ENCODE measurements at regions not wholly inside any gene's neighbourhood (a gene's known extent, or its start where the extent isn't known, plus 50 kb on each side); places are given as distances from the start of the nearest gene placed in this dataset.

DNA sequence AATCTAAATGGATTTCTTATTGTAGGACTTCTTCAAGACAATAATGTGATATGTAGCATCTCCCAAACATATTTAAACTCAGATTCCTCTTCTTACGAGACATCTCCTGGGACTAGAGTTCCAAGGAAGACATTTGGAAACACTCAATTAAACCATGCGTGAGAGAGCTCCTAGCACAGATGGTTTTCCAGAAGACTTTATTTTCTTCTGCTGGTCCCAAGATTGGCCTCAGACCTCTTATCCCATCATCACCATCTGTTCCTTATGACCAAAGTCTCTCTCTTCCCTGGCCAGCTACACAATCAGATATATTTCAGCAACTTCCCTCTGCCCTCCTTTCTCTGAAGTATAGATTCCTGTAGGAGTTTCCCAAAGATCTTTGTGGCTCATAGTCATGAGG is 93.2 kb upstream of the JARID2 start:
- DNase-seq (ENCODE audit: low read depth, low spot score) = no peak

DNA sequence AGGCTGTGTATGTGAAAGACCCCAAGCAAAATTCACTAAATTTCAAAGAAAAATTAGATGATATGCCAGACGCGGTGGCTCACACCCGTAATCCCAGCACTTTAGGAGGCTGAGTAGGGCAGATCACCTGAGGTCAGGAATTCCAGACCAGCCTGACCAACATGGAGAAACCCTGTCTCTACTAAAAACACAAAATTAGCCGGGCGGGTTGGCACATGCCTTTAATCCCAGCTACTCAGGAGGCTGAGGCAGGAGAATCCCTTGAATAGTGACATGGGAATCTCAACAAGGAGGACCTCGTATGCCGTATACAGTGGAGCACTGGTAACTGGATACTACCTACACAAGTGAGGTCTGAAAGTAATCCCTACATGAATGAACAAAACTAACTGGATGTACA is 92.7 kb upstream of the JARID2 start:
- DNase-seq (ENCODE audit: low read depth, low spot score) (no peak), ATAC-seq (no peak)
- no peak for TF ChIP-seq SIN3A (IDR thresholded peaks at IDR 0.05; ENCODE audit: borderline replicate concordance, insufficient read depth, low read depth, low read length)
- TF ChIP-seq TCF7L2 (IDR thresholded peaks at IDR 0.05; ENCODE audit: low read depth, low read length) = no peak
- TF ChIP-seq, protein P1, sequence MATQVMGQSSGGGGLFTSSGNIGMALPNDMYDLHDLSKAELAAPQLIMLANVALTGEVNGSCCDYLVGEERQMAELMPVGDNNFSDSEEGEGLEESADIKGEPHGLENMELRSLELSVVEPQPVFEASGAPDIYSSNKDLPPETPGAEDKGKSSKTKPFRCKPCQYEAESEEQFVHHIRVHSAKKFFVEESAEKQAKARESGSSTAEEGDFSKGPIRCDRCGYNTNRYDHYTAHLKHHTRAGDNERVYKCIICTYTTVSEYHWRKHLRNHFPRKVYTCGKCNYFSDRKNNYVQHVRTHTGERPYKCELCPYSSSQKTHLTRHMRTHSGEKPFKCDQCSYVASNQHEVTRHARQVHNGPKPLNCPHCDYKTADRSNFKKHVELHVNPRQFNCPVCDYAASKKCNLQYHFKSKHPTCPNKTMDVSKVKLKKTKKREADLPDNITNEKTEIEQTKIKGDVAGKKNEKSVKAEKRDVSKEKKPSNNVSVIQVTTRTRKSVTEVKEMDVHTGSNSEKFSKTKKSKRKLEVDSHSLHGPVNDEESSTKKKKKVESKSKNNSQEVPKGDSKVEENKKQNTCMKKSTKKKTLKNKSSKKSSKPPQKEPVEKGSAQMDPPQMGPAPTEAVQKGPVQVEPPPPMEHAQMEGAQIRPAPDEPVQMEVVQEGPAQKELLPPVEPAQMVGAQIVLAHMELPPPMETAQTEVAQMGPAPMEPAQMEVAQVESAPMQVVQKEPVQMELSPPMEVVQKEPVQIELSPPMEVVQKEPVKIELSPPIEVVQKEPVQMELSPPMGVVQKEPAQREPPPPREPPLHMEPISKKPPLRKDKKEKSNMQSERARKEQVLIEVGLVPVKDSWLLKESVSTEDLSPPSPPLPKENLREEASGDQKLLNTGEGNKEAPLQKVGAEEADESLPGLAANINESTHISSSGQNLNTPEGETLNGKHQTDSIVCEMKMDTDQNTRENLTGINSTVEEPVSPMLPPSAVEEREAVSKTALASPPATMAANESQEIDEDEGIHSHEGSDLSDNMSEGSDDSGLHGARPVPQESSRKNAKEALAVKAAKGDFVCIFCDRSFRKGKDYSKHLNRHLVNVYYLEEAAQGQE (IDR thresholded peaks at IDR 0.05; ENCODE audit: insufficient read depth in 1 of 2, low read depth in 2 of 2, low read length in 1 of 2) = no peak
- TF ChIP-seq POLR2AphosphoS5 (IDR thresholded peaks at IDR 0.05; ENCODE audit: low read depth, low read length) = no peak
- TF ChIP-seq, protein P2, sequence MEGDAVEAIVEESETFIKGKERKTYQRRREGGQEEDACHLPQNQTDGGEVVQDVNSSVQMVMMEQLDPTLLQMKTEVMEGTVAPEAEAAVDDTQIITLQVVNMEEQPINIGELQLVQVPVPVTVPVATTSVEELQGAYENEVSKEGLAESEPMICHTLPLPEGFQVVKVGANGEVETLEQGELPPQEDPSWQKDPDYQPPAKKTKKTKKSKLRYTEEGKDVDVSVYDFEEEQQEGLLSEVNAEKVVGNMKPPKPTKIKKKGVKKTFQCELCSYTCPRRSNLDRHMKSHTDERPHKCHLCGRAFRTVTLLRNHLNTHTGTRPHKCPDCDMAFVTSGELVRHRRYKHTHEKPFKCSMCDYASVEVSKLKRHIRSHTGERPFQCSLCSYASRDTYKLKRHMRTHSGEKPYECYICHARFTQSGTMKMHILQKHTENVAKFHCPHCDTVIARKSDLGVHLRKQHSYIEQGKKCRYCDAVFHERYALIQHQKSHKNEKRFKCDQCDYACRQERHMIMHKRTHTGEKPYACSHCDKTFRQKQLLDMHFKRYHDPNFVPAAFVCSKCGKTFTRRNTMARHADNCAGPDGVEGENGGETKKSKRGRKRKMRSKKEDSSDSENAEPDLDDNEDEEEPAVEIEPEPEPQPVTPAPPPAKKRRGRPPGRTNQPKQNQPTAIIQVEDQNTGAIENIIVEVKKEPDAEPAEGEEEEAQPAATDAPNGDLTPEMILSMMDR (IDR thresholded peaks at IDR 0.05) = no peak
- H3K4me1 ChIP-seq (ENCODE audit: control insufficient read depth, insufficient read depth, low read length) = no peaks in the 10 kb centered on the region
- no TSS peak for BruUV-seq (replicated peaks)
- in situ Hi-C loops (cut with HindIII; ENCODE audit: low pct_unique_long_range_greater_than_20kb, low sequenced_read_pairs) = no loop called here
- POLR2A ChIA-PET = no interaction called here
- H3K4me3 ChIP-seq (ENCODE audit: low read depth in 2 of 2, low read length in 2 of 2) = no peak overlapping the region
- intact Hi-C loops (cut with micrococcal nuclease; ENCODE audit: unreplicated experiment) = no loop called here
- no peaks in the 10 kb centered on the region for H3K27me3 ChIP-seq (ENCODE audit: control insufficient read depth, insufficient read depth, low read length)
- CTCF ChIA-PET = no interaction called here
- no peaks in the 10 kb centered on the region for H3K36me3 ChIP-seq (ENCODE audit: control insufficient read depth, insufficient read depth, low read length)
- no peaks in the 10 kb centered on the region for H3K9me3 ChIP-seq (ENCODE audit: control insufficient read depth, insufficient read depth, low read depth, low read length)
- no peak overlapping the region for H3K27ac ChIP-seq (ENCODE audit: low read length)

More for the DNA sequence above, 93.2 kb upstream of the JARID2 start:
- intact Hi-C loops (cut with micrococcal nuclease; ENCODE audit: unreplicated experiment) = no loop called here
- ATAC-seq = no peak
- Histone ChIP-seq H3K9me3 (ENCODE audit: control insufficient read depth, insufficient read depth, low read depth, low read length) (no peaks in the 10 kb centered on the region), H3K27me3 (ENCODE audit: control insufficient read depth, insufficient read depth, low read length) (no peaks in the 10 kb centered on the region), H3K4me3 (ENCODE audit: low read depth in 2 of 2, low read length in 2 of 2) (no peak overlapping the region), H3K4me1 (ENCODE audit: control insufficient read depth, insufficient read depth, low read length) (no peaks in the 10 kb centered on the region), H3K27ac (ENCODE audit: low read length) (no peak overlapping the region), H3K36me3 (ENCODE audit: control insufficient read depth, insufficient read depth, low read length) (no peaks in the 10 kb centered on the region)
- TF ChIP-seq SIN3A (IDR thresholded peaks at IDR 0.05; ENCODE audit: borderline replicate concordance, insufficient read depth, low read depth, low read length) (no peak), POLR2AphosphoS5 (IDR thresholded peaks at IDR 0.05; ENCODE audit: low read depth, low read length) (no peak), TCF7L2 (IDR thresholded peaks at IDR 0.05; ENCODE audit: low read depth, low read length) (no peak)
- TF ChIP-seq, protein P1 (IDR thresholded peaks at IDR 0.05; ENCODE audit: insufficient read depth in 1 of 2, low read depth in 2 of 2, low read length in 1 of 2) = no peak
- TF ChIP-seq, protein P2 (IDR thresholded peaks at IDR 0.05) = no peak
- BruUV-seq (replicated peaks) = no TSS peak
- CTCF ChIA-PET = no interaction called here
- POLR2A ChIA-PET = no interaction called here
- in situ Hi-C loops (cut with HindIII; ENCODE audit: low pct_unique_long_range_greater_than_20kb, low sequenced_read_pairs) = no loop called here
